HL-60 (cell line): ENCODE measurements at regions not wholly inside any gene's neighbourhood (a gene's known extent, or its start where the extent isn't known, plus 50 kb on each side); places are given as distances from the start of the nearest gene placed in this dataset.

Source experiments
- DNase-seq, 2 experiments: peaks; one replicate each; pipeline ENCODE4 v3.0.0-alpha.2; 2010 to 2020; ENCODE audit warnings: low read depth in 1 of 2, low spot score in 1 of 2
- H3K27ac ChIP-seq: fragments of 250-450 bp; sonication (Bioruptor Pico); replicated peaks from 2 replicates; pipeline ENCODE4 v1.5.1; 2020; ENCODE audit warnings: mild to moderate bottlenecking, moderate library complexity
- H3K27me3 ChIP-seq: fragments of 250-450 bp; sonication (Bioruptor Pico); 2 replicates; pipeline ENCODE4 v1.5.1; 2021; ENCODE audit warnings: mild to moderate bottlenecking, moderate library complexity; ENCODE audit not compliant: insufficient read depth, poor library complexity, severe bottlenecking
- H3K4me3 ChIP-seq: replicated peaks from 2 replicates; pipeline ENCODE4 v1.5.1; 2011; ENCODE audit warnings: mild to moderate bottlenecking, control low read depth, low read length; ENCODE audit not compliant: insufficient read depth
- CTCF ChIP-seq: IDR thresholded peaks from one replicate; pipeline ENCODE4 v1.5.1; 2011; ENCODE audit warnings: low read length, control low read depth, inconsistent platforms; ENCODE audit not compliant: insufficient read depth
- GABPA ChIP-seq: IDR thresholded peaks from 2 replicates; pipeline ENCODE4 v1.6.1; 2012; ENCODE audit warnings: low read depth
- POLR2AphosphoS5 ChIP-seq: IDR thresholded peaks from 2 replicates; pipeline ENCODE4 v1.6.1; 2012; ENCODE audit warnings: low read depth
- REST ChIP-seq: IDR thresholded peaks from 2 replicates; pipeline ENCODE4 v1.6.1; 2012; ENCODE audit warnings: low read depth; ENCODE audit not compliant: insufficient replicate concordance
- SPI1 ChIP-seq: IDR thresholded peaks from 2 replicates; pipeline ENCODE4 v1.6.1; 2012; ENCODE audit warnings: low read depth, mild to moderate bottlenecking, borderline replicate concordance

GRCh38 chr9:107562798-107563197 lies 73.2 kb upstream of the KLF4 start:
- no peak for DNase-seq

GRCh38 chr9:107559494-107560086 lies 70.0 kb upstream of the KLF4 start:
- no peak for TF ChIP-seq POLR2AphosphoS5
- no peak for TF ChIP-seq CTCF
- no peak for TF ChIP-seq GABPA
- TF ChIP-seq REST = no peak
- TF ChIP-seq SPI1 = no peak
- no peak for DNase-seq

More at GRCh38 chr9:107562798-107563197, 73.2 kb upstream of the KLF4 start:
- Histone ChIP-seq H3K4me3 (no peak overlapping the region), H3K27ac (no peak overlapping the region), H3K27me3 (no peaks in the 10 kb centered on the region)
- TF ChIP-seq GABPA = no peak
- no peak for TF ChIP-seq REST
- TF ChIP-seq POLR2AphosphoS5 = no peak
- no peak for TF ChIP-seq SPI1
- TF ChIP-seq CTCF = no peak

GRCh38 chr9:107557236-107557990 lies 67.8 kb upstream of the KLF4 start:
- no peaks in the 10 kb centered on the region for H3K27me3 ChIP-seq
- no peak for TF ChIP-seq CTCF
- TF ChIP-seq SPI1 = no peak
- DNase-seq = no peak
- H3K27ac ChIP-seq = no peak overlapping the region
- no peak overlapping the region for H3K4me3 ChIP-seq

More at GRCh38 chr9:107559494-107560086, 70.0 kb upstream of the KLF4 start:
- no peaks in the 10 kb centered on the region for H3K27me3 ChIP-seq
- H3K4me3 ChIP-seq = no peak overlapping the region
- H3K27ac ChIP-seq = no peak overlapping the region
